Loucy (cell line): ENCODE measurements at regions not wholly inside any gene's neighbourhood (a gene's known extent, or its start where the extent isn't known, plus 50 kb on each side); places are given as distances from the start of the nearest gene placed in this dataset.

Experiments used
- EZH2phosphoT487 ChIP-seq: fragments of 200-600 bp; IDR thresholded peaks from 2 replicates; pipeline ENCODE4 v1.6.1; 2018; ENCODE audit warnings: antibody characterized with exemption, mild to moderate bottlenecking, moderate library complexity, borderline replicate concordance
- TF ChIP-seq, protein P1 (sequence below): fragments of 200-600 bp; sonication (generic); conservative IDR thresholded peaks from 2 replicates; pipeline ENCODE4 v1.5.1; 2014; ENCODE audit warnings: mild to moderate bottlenecking, antibody characterized with exemption, low read length

DNA sequence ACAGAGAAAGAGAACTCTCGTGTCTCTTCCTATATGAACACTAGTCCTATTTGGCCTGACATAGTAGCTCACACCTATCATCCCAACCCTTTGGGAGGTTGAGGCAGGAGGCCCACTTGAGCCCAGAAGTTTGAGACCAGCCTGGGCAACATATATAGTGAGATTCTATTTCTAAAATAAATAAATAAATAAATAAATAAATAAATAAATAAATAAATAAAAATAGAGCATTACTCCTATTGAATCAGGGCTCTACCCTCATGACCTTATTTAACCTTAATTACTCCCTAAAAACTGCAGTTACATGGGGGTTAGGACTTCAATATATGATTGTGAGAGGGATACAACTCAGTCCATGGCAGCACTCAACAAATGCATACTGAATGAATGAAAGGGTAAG, 61.2 kb upstream of the GSC start:
- TF ChIP-seq, protein P1, sequence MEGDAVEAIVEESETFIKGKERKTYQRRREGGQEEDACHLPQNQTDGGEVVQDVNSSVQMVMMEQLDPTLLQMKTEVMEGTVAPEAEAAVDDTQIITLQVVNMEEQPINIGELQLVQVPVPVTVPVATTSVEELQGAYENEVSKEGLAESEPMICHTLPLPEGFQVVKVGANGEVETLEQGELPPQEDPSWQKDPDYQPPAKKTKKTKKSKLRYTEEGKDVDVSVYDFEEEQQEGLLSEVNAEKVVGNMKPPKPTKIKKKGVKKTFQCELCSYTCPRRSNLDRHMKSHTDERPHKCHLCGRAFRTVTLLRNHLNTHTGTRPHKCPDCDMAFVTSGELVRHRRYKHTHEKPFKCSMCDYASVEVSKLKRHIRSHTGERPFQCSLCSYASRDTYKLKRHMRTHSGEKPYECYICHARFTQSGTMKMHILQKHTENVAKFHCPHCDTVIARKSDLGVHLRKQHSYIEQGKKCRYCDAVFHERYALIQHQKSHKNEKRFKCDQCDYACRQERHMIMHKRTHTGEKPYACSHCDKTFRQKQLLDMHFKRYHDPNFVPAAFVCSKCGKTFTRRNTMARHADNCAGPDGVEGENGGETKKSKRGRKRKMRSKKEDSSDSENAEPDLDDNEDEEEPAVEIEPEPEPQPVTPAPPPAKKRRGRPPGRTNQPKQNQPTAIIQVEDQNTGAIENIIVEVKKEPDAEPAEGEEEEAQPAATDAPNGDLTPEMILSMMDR: no peak
- TF ChIP-seq EZH2phosphoT487: no peak
